Astrocyte (in vitro differentiated cells and primary cell): ENCODE measurements at regions not wholly inside any gene's neighbourhood (a gene's known extent, or its start where the extent isn't known, plus 50 kb on each side); places are given as distances from the start of the nearest gene placed in this dataset.

ENCODE experiments used
- DNase-seq: peaks from one replicate; pipeline ENCODE4 v3.0.0-alpha.2; 2010; ENCODE audit warnings: low read depth
- FAIRE-seq: peaks from 2 replicates; lab custom pipeline; 2011; peaks lifted over from hg19 to GRCh38; lab: Jason Lieb, UNC
- H2AFZ ChIP-seq: 2 replicates; pipeline ENCODE4 v1.6.0; 2012; ENCODE audit warnings: low read depth, low read length, inconsistent platforms
- H3K27ac ChIP-seq: 2 replicates; pipeline ENCODE4 v1.5.1; 2011; ENCODE audit warnings: low read depth, low read length, inconsistent platforms
- H3K27me3 ChIP-seq: 2 replicates; pipeline ENCODE4 v1.6.0; 2011; ENCODE audit warnings: low read length, inconsistent platforms; ENCODE audit not compliant: insufficient read depth
- H3K36me3 ChIP-seq: 2 replicates; pipeline ENCODE4 v1.5.1; 2011; ENCODE audit warnings: low read length, inconsistent platforms; ENCODE audit not compliant: insufficient read depth
- H3K4me1 ChIP-seq: 2 replicates; pipeline ENCODE4 v1.5.1; 2011; ENCODE audit warnings: low read length, inconsistent platforms; ENCODE audit not compliant: insufficient read depth
- H3K4me2 ChIP-seq: 2 replicates; pipeline ENCODE4 v1.6.0; 2012; ENCODE audit warnings: low read length, inconsistent platforms
- H3K4me3 ChIP-seq: 2 replicates; pipeline ENCODE4 v1.5.1; 2011; ENCODE audit warnings: low read depth, mild to moderate bottlenecking, low read length, inconsistent platforms; ENCODE audit not compliant: insufficient read depth
- H3K79me2 ChIP-seq: 2 replicates; pipeline ENCODE4 v1.6.0; 2012; ENCODE audit warnings: mild to moderate bottlenecking, low read length, inconsistent platforms; ENCODE audit not compliant: insufficient read depth
- H3K9ac ChIP-seq: 2 replicates; pipeline ENCODE4 v1.6.0; 2012; ENCODE audit warnings: mild to moderate bottlenecking, low read length, inconsistent platforms
- H3K9me3 ChIP-seq: 2 replicates; pipeline ENCODE4 v1.5.1; 2012; ENCODE audit warnings: low read depth, mild to moderate bottlenecking, low read length, inconsistent platforms; ENCODE audit not compliant: insufficient read depth
- H4K20me1 ChIP-seq: 2 replicates; pipeline ENCODE4 v1.6.0; 2012; ENCODE audit warnings: low read length, inconsistent platforms; ENCODE audit not compliant: insufficient read depth
- H3K27ac Mint-ChIP-seq: one replicate; pipeline ENCODE4 v1.8.0; 2021; ENCODE audit warnings: mild to moderate bottlenecking, mixed read lengths; ENCODE audit not compliant: unreplicated experiment
- H3K27me3 Mint-ChIP-seq: one replicate; pipeline ENCODE4 v1.8.0; 2021; ENCODE audit warnings: low read depth, mixed read lengths; ENCODE audit not compliant: unreplicated experiment
- H3K36me3 Mint-ChIP-seq: one replicate; pipeline ENCODE4 v1.8.0; 2021; ENCODE audit warnings: low read depth, mixed read lengths; ENCODE audit not compliant: unreplicated experiment
- H3K4me1 Mint-ChIP-seq: one replicate; pipeline ENCODE4 v1.8.0; 2021; ENCODE audit warnings: low read depth, mixed read lengths; ENCODE audit not compliant: unreplicated experiment
- H3K4me3 Mint-ChIP-seq: one replicate; pipeline ENCODE4 v1.8.0; 2021; ENCODE audit warnings: mild to moderate bottlenecking, moderate library complexity, mixed read lengths; ENCODE audit not compliant: unreplicated experiment
- H3K9me3 Mint-ChIP-seq: one replicate; pipeline ENCODE4 v1.8.0; 2021; ENCODE audit warnings: mild to moderate bottlenecking, mixed read lengths; ENCODE audit not compliant: unreplicated experiment
- CTCF ChIP-seq: IDR thresholded peaks from 2 replicates; pipeline ENCODE4 v1.5.1; 2011; ENCODE audit warnings: low read depth, mild to moderate bottlenecking, inconsistent platforms, low read length, moderate library complexity; ENCODE audit not compliant: insufficient read depth
- EZH2 ChIP-seq: IDR thresholded peaks from 2 replicates; pipeline ENCODE4 v1.6.1; 2012; ENCODE audit warnings: mild to moderate bottlenecking, low read length, inconsistent platforms; ENCODE audit not compliant: insufficient read depth

GRCh38 chr4:58313444-58313843 lies 1203.3 kb upstream of the IGFBP7 start:
- H3K27me3 ChIP-seq, result no peaks in the 10 kb centered on the region
- no peak for TF ChIP-seq EZH2
- TF ChIP-seq CTCF, result no peak
- H3K9ac ChIP-seq, result no peak overlapping the region
- Mint-ChIP-seq H3K36me3 (no peaks in the 10 kb centered on the region), H3K27me3 (no peaks in the 10 kb centered on the region), H3K9me3 (peaks cover 1% of the 10 kb centered on the region), H3K4me1 (no peaks in the 10 kb centered on the region), H3K4me3 (no peak overlapping the region), H3K27ac (no peak overlapping the region)
- H3K9me3 ChIP-seq, result no peaks in the 10 kb centered on the region
- no peaks in the 10 kb centered on the region for H4K20me1 ChIP-seq
- no peaks in the 10 kb centered on the region for H3K36me3 ChIP-seq
- H3K4me2 ChIP-seq, result no peak overlapping the region
- no peaks in the 10 kb centered on the region for H3K79me2 ChIP-seq
- no peak for DNase-seq
- no peaks in the 10 kb centered on the region for H3K4me1 ChIP-seq
- no peak overlapping the region for H3K4me3 ChIP-seq
- no peak for FAIRE-seq
- no peak overlapping the region for H3K27ac ChIP-seq
- no peak overlapping the region for H2AFZ ChIP-seq

GRCh38 chr4:58303456-58303855 lies 1193.3 kb upstream of the IGFBP7 start:
- no peaks in the 10 kb centered on the region for H3K79me2 ChIP-seq

More at GRCh38 chr4:58303456-58303855, 1193.3 kb upstream of the IGFBP7 start:
- H3K9ac ChIP-seq, result no peak overlapping the region
- no peak overlapping the region for H3K27ac ChIP-seq
- no peak overlapping the region for H3K4me2 ChIP-seq
- no peak overlapping the region for H2AFZ ChIP-seq
- no peaks in the 10 kb centered on the region for H3K4me1 ChIP-seq
- no peak for FAIRE-seq
- Mint-ChIP-seq H3K4me1 (no peaks in the 10 kb centered on the region), H3K4me3 (no peak overlapping the region), H3K27ac (no peak overlapping the region), H3K9me3 (no peaks in the 10 kb centered on the region), H3K27me3 (no peaks in the 10 kb centered on the region), H3K36me3 (no peaks in the 10 kb centered on the region)
- H3K4me3 ChIP-seq, result no peak overlapping the region
- peaks cover 3% of the 10 kb centered on the region for H3K9me3 ChIP-seq
- no peaks in the 10 kb centered on the region for H4K20me1 ChIP-seq
- TF ChIP-seq CTCF, result no peak
- DNase-seq, result no peak
- H3K36me3 ChIP-seq, result no peaks in the 10 kb centered on the region
- no peaks in the 10 kb centered on the region for H3K27me3 ChIP-seq
